Thyroid gland (tissue), 4 donors: ENCODE measurements at regions not wholly inside any gene's neighbourhood (a gene's known extent, or its start where the extent isn't known, plus 50 kb on each side); places are given as distances from the start of the nearest gene placed in this dataset.

Experiments
- POLR2A ChIP-seq, 2 donors: fragments of 450-650 bp; IDR thresholded peaks; one replicate each; pipeline ENCODE4 v1.6.1; 2017; ENCODE audit warnings: antibody characterized with exemption in 2 of 2, mild to moderate bottlenecking in 2 of 2, moderate library complexity in 1 of 2
- TF ChIP-seq, protein P1 (sequence below), 6 experiments: fragments of 200-600 bp in 3 of 6; fragments of 450-650 bp in 3 of 6; sonication (generic) in 3 of 6; IDR thresholded peaks; one replicate each; pipeline ENCODE4 v1.5.1; 2016 to 2019; ENCODE audit warnings: antibody characterized with exemption in 6 of 6, mild to moderate bottlenecking in 2 of 6, inconsistent platforms in 1 of 6, moderate library complexity in 1 of 6

DNA sequence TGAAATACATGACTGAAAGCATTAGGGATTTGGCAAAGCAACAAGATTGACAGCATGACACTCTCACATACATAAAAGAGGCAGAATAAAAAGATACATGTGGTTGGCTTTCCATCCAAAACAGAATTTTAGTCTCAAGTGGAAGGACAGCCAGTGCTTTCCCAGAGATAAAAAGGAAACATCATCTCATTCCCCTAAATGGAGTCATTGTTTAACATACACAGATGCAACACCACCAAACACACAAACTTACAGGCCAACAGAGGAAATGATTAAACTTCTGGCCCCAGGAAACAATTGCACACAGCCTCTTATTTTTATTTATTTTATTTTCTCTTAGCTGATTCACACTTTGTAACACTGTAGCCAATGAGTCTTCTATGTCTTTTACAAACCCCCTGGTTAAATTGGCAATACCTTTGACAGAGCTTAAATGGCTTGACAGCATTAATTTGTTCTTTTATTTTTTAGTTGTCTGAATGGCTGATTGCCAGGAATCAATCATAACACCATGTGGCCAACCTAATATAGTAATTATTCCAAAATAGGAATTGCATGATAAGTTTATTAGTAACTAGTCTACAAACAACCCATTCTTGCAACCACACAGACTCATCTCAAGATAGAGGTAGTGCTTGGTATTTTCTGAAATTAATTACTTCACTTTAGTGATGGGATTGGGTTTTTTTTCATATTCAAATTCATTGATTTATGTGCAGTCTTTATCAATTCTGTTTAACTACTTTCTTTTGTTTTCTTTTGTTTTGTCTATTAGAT, 190.5 kb downstream of the RND3 start:
- TF ChIP-seq, protein P1, sequence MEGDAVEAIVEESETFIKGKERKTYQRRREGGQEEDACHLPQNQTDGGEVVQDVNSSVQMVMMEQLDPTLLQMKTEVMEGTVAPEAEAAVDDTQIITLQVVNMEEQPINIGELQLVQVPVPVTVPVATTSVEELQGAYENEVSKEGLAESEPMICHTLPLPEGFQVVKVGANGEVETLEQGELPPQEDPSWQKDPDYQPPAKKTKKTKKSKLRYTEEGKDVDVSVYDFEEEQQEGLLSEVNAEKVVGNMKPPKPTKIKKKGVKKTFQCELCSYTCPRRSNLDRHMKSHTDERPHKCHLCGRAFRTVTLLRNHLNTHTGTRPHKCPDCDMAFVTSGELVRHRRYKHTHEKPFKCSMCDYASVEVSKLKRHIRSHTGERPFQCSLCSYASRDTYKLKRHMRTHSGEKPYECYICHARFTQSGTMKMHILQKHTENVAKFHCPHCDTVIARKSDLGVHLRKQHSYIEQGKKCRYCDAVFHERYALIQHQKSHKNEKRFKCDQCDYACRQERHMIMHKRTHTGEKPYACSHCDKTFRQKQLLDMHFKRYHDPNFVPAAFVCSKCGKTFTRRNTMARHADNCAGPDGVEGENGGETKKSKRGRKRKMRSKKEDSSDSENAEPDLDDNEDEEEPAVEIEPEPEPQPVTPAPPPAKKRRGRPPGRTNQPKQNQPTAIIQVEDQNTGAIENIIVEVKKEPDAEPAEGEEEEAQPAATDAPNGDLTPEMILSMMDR (IDR thresholded peaks at IDR 0.05): no peak
- no peak for TF ChIP-seq POLR2A (IDR thresholded peaks at IDR 0.05)
